ENCODE measurements at regions not wholly inside any gene's neighbourhood (a gene's known extent, or its start where the extent isn't known, plus 50 kb on each side); places are given as distances from the start of the nearest gene placed in this dataset.
"Not testable (repeated sequence)": the region's sequence is repeated elsewhere in the genome, so short reads cannot be mapped to it uniquely, and the experiment has no call there.

DNA sequence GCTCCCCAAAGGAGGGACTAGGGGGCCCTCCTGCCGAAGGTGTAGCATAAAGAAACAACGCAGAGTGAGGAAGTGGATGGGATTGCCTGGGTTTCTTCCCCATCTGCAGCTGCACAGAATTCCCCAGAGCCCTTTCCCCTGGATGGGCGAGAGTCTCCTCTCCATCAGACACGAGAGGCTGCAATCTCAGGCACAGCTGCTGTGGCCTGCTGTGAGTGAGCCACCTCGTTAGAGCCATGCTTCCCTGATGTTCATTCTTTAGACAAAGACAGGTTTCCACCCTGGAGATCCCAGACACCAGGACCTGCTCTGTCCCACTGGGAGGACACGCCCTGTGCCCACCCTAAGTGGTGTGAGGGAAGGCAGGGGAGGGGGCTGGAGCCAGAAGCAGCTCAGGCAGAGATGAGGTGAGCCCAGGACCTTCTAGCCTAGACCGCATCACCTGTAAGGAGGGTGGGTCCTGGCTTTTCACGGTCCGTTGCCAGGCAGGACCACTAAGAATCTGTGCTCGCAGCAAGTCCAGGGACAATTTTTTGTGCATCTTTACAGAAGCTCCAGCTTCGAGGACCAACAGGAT lies 268.6 kb upstream of the TCERG1L start:
- no peak for DNase-seq (ENCODE audit: low read depth in 2 of 2)

DNA sequence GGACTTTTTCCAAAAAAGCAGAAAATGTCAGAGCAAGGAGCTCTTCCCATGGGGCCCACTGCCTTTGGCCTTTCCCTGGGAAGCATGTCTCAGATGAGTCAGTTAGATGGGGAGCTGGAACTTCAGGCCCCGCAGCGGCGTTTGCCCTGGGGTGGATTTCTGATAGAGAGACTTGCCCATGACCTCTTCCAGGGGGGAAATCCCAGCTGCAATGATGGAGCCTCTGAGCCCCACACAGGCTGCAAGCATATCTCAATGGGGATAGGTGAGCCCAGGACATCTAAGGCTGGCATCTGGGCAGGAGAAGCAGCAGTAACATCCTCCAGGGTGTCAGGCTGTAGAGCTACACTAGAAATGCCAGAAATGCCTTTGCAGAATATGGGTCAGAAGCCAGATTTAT lies 269.2 kb upstream of the TCERG1L start:
- DNase-seq (ENCODE audit: low read depth in 2 of 2) = no peak

DNA sequence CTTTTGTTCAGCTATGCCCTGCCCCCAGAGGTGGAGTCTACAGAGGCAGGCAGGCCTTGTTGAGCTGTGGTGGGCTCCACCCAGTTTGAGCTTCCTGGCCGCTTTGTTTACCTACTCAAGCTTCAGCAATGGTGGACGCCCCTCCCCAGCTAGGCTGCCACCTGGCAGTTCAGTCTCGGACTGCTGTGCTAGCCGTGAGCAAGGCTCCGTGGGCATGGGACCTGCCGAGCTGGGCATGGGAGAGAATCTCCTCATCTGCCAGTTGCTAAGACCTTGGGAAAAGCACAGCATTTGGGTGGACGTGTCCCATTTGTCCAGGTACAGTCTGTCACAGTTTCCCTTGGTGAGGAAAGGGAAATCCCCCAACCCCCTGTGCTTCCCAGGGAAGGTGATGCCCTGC lies 270.0 kb upstream of the TCERG1L start:
- not testable (repeated sequence) for DNase-seq (ENCODE audit: low read depth in 2 of 2)

DNA sequence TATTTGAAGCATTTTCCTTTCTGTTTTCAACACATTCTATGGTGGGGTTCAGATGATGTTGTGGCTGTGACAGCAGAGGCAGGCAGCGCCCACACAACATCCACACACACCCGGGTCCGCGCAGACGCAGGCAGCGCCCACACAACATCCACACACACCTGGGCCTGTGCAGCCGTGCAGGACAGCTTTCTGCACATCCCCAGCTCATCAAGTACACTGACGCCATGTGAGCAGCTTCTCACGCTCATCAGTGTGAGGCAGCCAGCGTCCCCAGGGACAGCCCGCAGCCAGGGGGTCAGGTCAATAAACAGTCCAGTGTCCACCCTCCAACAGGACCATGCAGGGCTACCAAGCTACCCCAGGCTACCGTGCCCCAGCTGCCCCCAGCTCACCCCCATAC lies 272.8 kb upstream of the TCERG1L start:
- DNase-seq (ENCODE audit: low read depth in 2 of 2) = no peak

DNA sequence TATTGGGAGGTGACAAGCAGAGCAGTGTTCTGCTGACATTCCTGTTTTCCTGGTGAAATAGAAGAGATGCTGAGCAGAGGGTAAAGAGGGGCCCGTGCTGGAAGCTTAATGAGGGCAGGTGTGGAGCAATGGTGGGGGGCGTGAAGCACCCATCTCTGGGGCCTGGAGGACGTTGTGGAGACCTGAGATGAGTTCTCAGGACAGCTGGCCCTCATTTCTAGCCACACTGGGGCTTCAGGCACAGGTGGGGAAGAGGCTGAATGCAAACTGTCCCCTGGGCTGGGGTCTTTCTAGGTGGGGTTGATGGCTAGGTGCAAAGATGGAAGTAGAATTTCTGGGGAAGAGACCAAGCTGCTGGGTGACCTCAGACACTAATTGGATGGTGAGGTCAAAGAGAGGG lies 274.2 kb upstream of the TCERG1L start:
- DNase-seq (ENCODE audit: low read depth in 2 of 2) = no peak

DNA sequence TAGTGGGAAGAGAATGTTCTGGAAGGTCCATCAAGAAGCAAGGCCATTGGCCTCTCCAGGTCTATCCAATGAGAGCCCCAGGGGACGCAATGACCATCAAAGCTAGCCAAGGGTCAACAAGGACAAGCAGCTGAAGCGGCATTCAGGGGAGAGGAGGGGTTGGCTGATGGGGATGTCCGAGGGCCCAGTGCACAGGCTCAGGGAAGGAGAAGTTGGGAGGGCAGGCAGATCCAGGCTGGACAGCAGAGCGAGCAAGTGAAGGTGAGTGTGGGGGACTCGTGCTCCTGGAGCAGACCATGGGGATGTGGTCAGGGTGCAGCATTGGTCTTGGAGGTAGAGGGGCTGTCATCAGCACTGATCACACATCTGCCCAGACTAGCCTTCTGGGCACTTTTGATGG lies 275.4 kb upstream of the TCERG1L start:
- no peak for DNase-seq (ENCODE audit: low read depth in 2 of 2)

DNA sequence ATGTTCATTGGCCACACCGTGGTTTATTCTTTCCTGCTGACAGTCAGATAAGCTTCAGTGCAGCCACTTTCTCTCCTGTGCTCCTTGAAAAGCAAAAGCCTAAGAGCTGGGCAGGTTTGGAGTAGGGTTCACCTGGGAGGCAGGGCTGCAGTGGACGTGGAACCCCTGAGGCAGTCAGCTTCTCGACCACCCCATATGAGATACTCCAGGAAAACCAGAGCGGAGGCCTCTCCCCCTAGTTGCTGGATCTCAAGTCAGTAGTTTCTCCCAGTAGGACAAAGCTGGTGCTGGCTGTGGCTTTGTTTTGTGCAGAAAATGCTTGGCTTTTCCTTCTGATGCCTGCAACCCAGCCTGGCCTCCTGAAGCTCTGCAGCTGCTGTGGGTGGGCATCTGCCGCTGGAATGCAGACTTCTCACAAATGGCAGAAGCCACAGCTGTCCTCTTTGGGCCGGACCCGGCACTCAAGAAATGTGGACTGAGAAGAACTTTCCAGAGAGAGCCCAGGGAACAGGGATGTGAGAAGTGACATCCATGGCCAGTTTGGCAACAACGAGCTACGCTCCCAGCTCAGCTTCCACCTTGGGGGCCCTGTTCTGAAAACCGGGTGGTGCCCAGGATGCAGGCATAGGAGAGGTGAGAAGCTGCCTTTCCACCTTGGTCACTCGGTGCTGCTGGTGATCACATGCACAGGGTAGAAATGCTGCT lies 276.6 kb upstream of the TCERG1L start:
- DNase-seq (ENCODE audit: low read depth in 2 of 2) = no peak

DNA sequence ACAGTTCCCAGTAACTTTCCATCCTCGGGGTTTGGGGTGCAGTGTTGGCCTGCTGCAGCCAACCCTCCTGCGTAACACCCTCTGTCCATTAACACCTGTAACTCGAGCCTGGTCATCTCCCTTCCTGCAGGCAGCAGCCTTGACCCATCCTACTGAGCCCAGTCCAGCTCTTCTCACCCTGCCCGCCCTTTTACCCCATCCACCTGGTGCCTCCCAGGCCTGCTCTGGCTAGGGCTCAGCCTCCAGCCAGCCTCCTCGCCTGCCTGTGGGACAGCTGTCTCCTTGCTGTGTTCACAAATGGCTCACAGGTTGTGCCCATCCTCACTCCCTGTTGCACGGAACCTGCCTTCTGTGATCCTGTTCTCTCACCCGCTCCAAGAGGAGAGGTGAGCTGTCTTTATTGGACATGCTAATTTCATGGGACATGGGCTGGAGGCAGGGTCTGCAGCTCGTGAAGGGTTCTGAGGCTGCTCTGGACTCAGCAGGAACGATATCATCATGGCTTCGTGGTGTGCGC lies 277.2 kb upstream of the TCERG1L start:
- no peak for DNase-seq (ENCODE audit: low read depth in 2 of 2)

DNA sequence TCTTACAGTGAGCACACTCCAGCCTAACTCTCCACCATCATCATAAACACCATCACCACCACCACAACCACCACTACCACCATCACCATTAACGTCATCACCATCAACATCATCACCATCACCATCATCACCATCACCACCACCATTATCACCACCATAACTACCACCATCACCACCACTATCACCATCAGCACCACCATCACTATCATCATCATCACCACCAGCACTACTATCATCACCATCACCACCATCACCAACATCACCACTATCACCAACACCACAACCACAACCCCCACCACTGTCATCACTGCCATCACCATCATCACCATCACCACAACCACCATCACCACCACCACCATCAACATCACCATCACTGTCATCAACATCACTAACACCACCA lies 279.0 kb upstream of the TCERG1L start:
- DNase-seq (ENCODE audit: low read depth in 2 of 2) = no peak

DNA sequence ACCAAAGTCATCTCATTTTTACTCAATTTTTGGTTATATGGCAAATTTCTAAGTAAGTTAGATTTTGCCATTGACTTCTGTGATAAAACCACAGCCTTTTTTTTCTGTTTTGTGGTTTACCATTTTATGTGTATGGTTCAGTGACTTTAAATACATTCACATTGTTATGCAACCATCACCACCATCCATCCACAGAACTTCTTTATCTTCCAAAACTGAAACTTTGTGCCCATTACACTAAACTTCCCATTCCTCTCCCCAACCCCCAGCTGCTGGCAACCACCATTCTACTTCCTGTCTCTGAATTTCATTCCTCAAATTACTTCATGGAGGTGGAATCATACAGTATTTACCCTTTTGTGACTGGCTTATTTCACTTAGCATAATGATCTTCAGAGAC lies 280.4 kb upstream of the TCERG1L start:
- DNase-seq (ENCODE audit: low read depth in 2 of 2) = no peak

DNA sequence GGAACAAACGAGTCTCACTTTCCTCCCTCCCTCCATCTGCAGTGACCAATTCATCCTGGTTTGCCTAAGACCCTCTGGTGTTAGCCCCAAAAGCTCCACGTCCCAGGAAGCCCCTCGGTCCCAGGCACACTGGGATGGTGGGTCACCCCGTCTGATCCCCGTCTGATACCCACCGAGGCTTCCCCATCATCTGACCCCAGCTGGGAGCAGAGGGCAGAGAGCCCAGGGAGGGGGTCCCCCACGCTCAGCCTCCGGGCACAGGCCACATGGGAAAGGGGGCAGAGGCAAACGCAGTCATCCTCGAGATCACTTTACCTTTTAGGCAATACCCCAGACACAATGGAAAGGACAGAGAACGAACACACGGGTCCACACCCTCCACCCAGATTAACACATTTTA lies 291.6 kb upstream of the PPP2R2D start:
- DNase-seq (ENCODE audit: low read depth in 2 of 2) = no peak

DNA sequence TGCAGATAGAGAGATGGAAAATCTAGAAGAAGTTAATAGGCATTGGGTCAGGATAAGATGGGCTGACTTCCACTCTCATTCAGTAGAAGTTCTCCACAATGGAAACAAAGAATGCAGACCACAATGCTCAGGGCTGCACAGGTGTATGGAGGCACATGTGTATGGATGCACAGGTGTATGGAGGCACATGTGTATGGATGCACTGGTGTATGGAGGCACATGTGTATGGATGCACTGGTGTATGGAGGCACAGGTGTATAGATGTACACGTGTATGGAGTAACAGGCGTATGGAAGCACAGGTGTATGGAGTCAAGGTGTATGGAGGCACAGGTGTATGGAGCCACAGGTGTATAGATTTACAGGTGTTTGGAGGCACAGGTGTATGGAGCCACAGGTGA lies 285.7 kb upstream of the PPP2R2D start:
- no peak for DNase-seq (ENCODE audit: low read depth in 2 of 2)

DNA sequence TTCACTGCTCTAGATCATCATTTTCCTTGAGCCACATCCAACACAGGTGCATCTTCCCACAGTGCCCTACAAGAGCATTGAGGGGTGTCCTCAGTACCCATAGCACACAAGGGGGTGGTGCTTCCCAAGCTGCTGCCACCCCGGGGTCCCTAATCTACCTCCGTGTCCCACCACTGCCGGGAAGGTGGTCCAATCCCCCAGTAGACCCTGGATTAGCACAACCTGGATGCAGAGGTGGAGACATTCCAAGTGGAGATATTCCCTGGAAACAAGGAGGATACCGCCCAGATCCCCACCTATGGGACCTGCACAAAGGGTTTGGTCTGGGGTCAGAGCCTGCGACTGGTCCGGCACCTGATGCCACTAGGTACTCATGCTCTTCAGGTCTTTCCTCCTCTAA lies 284.8 kb upstream of the PPP2R2D start:
- no peak for DNase-seq (ENCODE audit: low read depth in 2 of 2)

DNA sequence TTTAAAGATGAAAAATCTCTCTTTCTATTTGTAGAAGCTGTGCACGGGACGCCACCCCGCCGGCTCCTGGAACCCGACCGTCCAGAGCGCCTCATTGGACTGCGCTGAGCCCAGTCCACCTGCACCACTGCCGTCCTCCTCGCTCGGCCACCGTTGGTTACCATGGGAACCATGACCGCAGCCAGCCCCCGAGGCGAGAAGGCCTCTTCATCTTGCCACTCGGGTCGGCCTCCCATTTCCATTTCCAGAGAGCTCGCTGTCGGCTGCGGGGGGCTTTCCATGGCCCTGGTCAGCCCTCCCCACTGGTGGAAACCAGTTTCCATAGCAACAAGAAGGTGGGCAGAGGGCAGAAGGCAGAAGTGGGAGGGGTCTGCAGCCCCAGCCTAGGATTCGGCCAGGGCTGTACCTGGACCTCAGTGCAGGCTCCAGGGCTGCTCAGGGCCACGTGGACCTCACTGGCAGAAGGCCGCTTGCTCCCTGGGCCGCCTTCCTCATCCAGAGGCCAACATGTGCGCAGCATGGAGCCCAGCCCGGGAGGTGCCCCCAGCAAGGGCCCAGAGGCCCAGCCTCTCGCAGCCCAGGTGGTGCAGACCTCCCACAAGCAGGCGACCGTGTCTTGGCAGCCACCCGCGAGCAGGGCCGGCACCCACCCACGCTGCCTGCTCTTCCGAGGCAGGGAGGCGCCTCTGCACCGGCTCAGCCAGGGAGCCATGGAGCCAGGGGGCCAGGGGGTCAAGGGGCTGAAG lies 283.5 kb upstream of the PPP2R2D start:
- DNase-seq (ENCODE audit: low read depth in 2 of 2) = no peak

DNA sequence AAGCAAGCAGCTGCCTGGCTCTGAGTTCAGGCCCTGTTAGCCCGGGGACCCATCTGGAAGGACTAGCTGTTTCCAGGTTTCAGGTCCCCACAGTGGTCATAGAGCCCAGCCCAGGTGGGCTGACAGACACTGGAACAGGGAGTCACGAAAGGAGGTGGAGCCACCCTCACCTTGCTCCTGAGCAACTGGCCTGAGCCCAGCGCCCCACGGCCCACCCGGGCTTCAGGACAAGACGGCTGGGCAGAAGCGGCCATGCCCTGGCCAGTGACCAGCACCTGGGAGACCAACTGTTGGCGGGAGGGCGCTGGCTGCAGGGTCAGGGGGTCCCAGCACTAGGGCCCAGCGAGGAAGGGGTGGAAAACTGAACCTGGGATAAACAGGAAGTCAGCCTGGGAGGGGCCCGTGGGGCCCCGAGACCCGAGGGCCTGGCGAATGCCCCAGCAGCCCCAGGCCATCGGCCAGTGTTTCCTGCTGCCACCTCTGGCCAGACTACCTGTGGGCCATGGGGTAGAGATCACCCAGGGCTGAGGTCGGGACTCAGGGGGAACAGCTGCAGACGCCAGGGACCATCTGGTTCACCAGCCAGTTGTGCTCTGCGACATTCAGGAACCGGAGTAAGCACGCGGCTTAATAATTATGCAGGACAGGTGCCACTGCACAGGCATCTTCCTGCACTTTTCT lies 282.1 kb upstream of the PPP2R2D start:
- no peak for DNase-seq (ENCODE audit: low read depth in 2 of 2)

DNA sequence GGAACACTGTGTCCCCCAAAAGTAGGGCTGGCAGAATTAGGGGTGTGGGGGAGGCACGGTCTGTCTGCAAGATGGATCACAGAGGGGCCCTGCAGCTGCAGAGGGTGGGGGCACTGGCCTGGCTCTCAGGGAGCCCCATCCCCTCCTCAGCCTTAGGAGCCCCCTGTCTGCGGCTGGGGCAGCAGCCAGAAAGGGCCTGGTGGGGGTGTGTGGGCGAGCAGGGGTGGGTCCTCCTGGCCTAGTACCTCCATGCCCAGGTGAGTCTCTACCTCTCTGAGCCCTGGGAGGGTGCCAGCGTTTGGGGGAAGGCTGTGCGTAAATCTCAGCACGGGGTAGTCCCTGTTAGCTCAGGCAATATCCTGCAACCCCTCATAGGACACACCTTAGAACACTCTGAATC lies 280.5 kb upstream of the PPP2R2D start:
- DNase-seq (ENCODE audit: low read depth in 2 of 2) = no peak

DNA sequence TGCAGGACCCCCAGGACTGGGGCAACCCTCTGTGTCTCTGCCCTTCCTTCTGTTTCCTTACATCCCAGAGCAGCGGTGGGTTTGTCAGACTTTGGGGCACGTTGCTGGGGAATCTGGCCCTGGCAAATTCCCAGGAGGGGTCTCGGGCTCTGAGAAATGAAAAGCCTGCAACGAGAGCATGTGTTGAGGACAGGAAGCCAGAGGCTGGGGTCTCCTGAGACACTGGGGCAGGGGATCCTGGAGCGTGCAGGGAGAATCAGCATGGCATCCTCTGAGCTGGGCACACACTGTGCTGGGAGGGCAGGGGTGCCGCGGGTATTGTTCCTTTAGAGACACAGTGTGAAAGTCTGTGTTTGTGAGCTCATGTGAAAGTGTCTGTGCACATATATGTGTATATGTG lies 279.9 kb upstream of the PPP2R2D start:
- no peak for DNase-seq (ENCODE audit: low read depth in 2 of 2)

DNA sequence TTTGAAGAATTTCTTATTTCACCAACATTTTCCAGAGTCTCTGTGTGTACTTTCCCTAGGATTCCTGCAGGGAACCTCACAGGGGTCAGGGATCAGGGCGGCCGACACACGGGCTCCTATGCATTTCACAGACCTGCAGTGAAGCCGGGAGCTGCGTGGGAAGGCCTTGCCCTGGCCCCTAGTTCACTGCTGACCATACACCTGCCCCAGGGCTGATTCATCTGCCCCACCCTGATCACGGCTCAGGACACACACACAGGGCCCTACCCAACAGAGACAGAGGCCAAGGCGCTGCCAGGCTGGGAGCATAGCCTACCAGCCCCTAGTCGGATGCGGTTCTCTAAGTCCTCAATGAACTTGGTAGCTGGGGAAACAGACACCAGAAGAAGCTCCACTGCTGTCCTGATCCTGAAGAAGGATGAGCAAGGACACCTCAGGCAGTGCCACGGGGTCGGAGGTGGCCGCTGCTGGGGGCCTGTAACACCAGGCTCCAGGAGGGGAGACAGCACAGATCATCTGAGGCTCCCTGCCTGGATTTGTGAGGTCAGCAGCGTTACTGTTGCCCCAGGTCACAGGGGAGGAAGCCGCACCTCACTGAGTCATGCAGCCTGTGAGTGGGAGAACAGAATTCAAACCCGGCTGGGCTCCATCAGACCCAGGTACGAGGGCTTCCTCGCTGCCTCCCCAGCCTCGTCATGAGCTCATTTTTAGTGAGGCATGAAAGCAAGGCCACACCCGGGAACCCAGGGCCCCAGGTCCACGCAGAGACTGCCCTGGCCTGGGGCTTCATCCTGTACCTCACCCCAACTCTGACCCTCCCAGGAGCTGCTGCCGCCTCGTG lies 278.8 kb upstream of the PPP2R2D start:
- DNase-seq (ENCODE audit: low read depth in 2 of 2) = no peak

DNA sequence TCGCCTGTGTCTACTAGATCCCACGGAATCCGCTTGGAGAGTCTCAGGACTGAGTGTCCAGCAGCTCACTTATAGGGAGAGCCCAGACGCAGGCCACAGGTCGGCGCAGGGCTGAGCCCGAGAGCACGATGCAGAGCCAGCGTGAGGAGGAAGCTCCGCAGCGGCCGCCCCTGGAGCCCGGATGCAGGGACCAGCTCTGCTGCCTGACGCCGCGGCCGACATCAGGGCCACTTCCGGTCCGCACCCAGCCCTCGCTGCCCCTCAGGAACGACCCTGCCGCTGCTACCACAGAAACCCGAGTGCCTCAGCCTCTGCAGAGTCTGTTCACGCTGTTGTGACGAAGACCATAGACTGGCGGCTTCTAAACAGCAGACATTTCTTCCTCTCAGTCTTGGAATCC lies 275.8 kb upstream of the PPP2R2D start:
- no peak for DNase-seq (ENCODE audit: low read depth in 2 of 2)

DNA sequence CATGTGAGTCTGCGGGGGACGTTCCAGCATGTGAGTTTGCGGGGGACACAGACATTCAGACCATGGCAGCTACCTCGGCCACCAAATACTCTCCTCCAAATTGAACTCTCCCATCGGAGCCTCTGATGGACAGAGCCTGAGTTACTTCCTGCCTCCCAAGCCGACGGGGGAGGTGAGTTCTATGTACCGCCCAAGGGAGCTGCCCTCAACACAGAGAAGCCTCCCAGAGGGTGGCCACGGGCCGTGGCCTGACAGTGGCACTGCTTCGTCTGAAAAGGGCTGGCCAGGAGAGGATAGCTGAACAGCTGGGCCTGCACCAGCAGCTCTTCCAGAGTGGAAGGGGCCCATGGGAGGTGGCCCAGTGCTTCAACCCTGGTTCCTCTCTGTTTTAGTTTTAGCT lies 274.5 kb upstream of the PPP2R2D start:
- DNase-seq (ENCODE audit: low read depth in 2 of 2) = no peak

DNA sequence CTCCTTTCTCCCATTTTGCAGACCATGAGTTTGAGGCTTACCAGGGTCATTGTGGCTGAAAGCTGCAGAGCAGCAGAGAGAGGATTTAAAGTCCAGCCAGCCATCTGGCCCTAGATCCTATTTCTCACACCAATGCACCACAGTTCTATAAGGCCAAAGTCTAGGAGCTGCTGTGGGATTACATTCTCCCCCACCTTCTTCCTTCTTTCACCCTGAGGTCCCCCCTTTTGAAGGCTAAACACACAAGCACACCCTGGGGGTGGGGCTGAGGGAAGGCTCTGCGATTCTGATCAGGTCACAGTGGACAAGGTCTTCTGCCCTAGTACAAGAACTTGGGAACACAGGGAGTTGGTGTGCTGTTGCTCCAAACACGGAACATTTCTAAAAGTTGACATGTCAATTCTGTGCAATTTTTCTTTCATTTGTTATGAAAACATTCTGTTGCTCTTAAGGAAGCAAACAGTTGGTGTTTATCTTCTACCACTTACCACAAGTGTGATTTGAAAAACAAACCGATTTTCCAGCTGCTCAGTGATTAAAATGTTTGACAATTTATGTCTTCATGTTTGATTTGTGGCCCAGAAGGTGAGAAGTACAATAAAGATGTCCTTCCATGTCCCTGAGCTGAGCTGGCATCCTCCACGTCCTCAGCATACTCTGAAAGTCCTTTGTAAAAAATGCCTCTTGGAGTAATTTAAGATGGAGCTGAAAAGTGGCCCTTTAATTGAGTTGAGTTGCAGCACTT lies 271.6 kb upstream of the PPP2R2D start:
- DNase-seq (ENCODE audit: low read depth in 2 of 2) = no peak

Measured in stimulated activated CD4-positive, alpha-beta T cell treated with anti-CD3 and anti-CD28 coated beads, Interleukin-1b, Interleukin-23, amount 100 ng/mL, for 4 hours (primary cell).